RKO (cell line): ENCODE measurements at regions not wholly inside any gene's neighbourhood (a gene's known extent, or its start where the extent isn't known, plus 50 kb on each side); places are given as distances from the start of the nearest gene placed in this dataset.

Experiments
- DNase-seq: peaks from one replicate; pipeline ENCODE4 v3.0.0-alpha.2; 2016; ENCODE audit warnings: low spot score

GRCh38 chr3:84439476-84439875 lies 519.3 kb upstream of the CADM2 start:
- peak; percentile 10 for DNase-seq

- no peak for DNase-seq
These were observed 518.5 kb upstream of the CADM2 start for GRCh38 chr3:84440291-84440690.

- no peak for DNase-seq
These were observed 516.3 kb upstream of the CADM2 start for GRCh38 chr3:84442533-84442932.

GRCh38 chr3:84444726-84445521 lies 513.9 kb upstream of the CADM2 start:
- no peak for DNase-seq

GRCh38 chr3:84487296-84487695 lies 471.5 kb upstream of the CADM2 start:
- DNase-seq = no peak

GRCh38 chr3:84504761-84505160 lies 454.0 kb upstream of the CADM2 start:
- DNase-seq = no peak

GRCh38 chr3:84510007-84510406 lies 448.8 kb upstream of the CADM2 start:
- no peak for DNase-seq

- DNase-seq = no peak
These were observed 435.9 kb upstream of the CADM2 start for GRCh38 chr3:84522893-84523292.

GRCh38 chr3:84536916-84537315 lies 421.9 kb upstream of the CADM2 start:
- no peak for DNase-seq

- no peak for DNase-seq
These were observed 420.2 kb upstream of the CADM2 start for GRCh38 chr3:84538597-84538996.

- no peak for DNase-seq
These were observed 411.6 kb upstream of the CADM2 start for GRCh38 chr3:84547207-84547606.

GRCh38 chr3:84547971-84548970 lies 410.5 kb upstream of the CADM2 start:
- no peak for DNase-seq

- DNase-seq = no peak
These were observed 403.2 kb upstream of the CADM2 start for GRCh38 chr3:84555629-84556028.

GRCh38 chr3:84566256-84566655 lies 392.5 kb upstream of the CADM2 start:
- no peak for DNase-seq

GRCh38 chr3:84567796-84568195 lies 391.0 kb upstream of the CADM2 start:
- DNase-seq = no peak

GRCh38 chr3:84573962-84574361 lies 384.8 kb upstream of the CADM2 start:
- DNase-seq = no peak

- no peak for DNase-seq
These were observed 372.4 kb upstream of the CADM2 start for GRCh38 chr3:84586427-84586826.

GRCh38 chr3:84600703-84601225 lies 358.0 kb upstream of the CADM2 start:
- no peak for DNase-seq

- no peak for DNase-seq
These were observed 357.5 kb upstream of the CADM2 start for GRCh38 chr3:84601303-84601702.

GRCh38 chr3:84621823-84622222 lies 337.0 kb upstream of the CADM2 start:
- DNase-seq = no peak

- DNase-seq = no peak
These were observed 324.1 kb upstream of the CADM2 start for GRCh38 chr3:84634668-84635067.

- no peak for DNase-seq
These were observed 321.5 kb upstream of the CADM2 start for GRCh38 chr3:84637272-84637671.

GRCh38 chr3:84666468-84666867 lies 292.3 kb upstream of the CADM2 start:
- DNase-seq = peak; percentile 4
